Mesothelial cell of epicardium (in vitro differentiated cells): ENCODE measurements at regions not wholly inside any gene's neighbourhood (a gene's known extent, or its start where the extent isn't known, plus 50 kb on each side); places are given as distances from the start of the nearest gene placed in this dataset.

Experiments
- DNase-seq, 2 experiments: peaks; one replicate each; pipeline ENCODE4 v3.0.0; 2021; ENCODE audit warnings: low spot score in 2 of 2; ENCODE audit not compliant: unreplicated experiment in 2 of 2
- H3K27ac Mint-ChIP-seq: 2 replicates; pipeline ENCODE4 v1.8.0; 2021; ENCODE audit warnings: mixed read lengths
- H3K27me3 Mint-ChIP-seq: 2 replicates; pipeline ENCODE4 v1.8.0; 2021; ENCODE audit warnings: low read depth, mixed read lengths
- H3K36me3 Mint-ChIP-seq: 2 replicates; pipeline ENCODE4 v1.8.0; 2021; ENCODE audit warnings: mixed read lengths
- H3K4me1 Mint-ChIP-seq: 2 replicates; pipeline ENCODE4 v1.8.0; 2021; ENCODE audit warnings: mixed read lengths
- H3K4me3 Mint-ChIP-seq: 2 replicates; pipeline ENCODE4 v1.8.0; 2021; ENCODE audit warnings: mild to moderate bottlenecking, moderate library complexity, mixed read lengths
- H3K9me3 Mint-ChIP-seq: 2 replicates; pipeline ENCODE4 v1.8.0; 2021; ENCODE audit warnings: mixed read lengths
- CTCF ChIP-seq: fragments of 200-600 bp; sonication (generic); IDR thresholded peaks from one replicate; pipeline ENCODE4 v1.5.0; 2021; ENCODE audit warnings: antibody characterized with exemption; ENCODE audit not compliant: unreplicated experiment

GRCh38 chr12:107379852-107380567, 286.7 kb upstream of the CRY1 start:
- H3K36me3 Mint-ChIP-seq = no peaks in the 10 kb centered on the region
- no peak overlapping the region for H3K27ac Mint-ChIP-seq
- TF ChIP-seq CTCF = no peak
- no peaks in the 10 kb centered on the region for H3K9me3 Mint-ChIP-seq
- peaks cover 10% of the 10 kb centered on the region for H3K27me3 Mint-ChIP-seq
- DNase-seq = no peak
- H3K4me3 Mint-ChIP-seq = no peak overlapping the region
- peaks cover 13% of the 10 kb centered on the region for H3K4me1 Mint-ChIP-seq

GRCh38 chr12:107384645-107385044, 291.3 kb upstream of the CRY1 start:
- Mint-ChIP-seq H3K36me3 (no peaks in the 10 kb centered on the region), H3K9me3 (peaks cover 6% of the 10 kb centered on the region), H3K4me3 (no peak overlapping the region), H3K4me1 (peaks cover 18% of the 10 kb centered on the region), H3K27me3 (peaks cover 12% of the 10 kb centered on the region), H3K27ac (no peak overlapping the region)
- TF ChIP-seq CTCF = no peak
- no peak for DNase-seq

- Mint-ChIP-seq H3K27ac (no peak overlapping the region), H3K27me3 (peaks cover 16% of the 10 kb centered on the region), H3K4me3 (no peak overlapping the region), H3K36me3 (no peaks in the 10 kb centered on the region), H3K4me1 (peaks cover 9% of the 10 kb centered on the region), H3K9me3 (peaks cover 9% of the 10 kb centered on the region)
- no peak for TF ChIP-seq CTCF
- no peak for DNase-seq
Measured at GRCh38 chr12:107385509-107385908, 292.2 kb upstream of the CRY1 start.

- H3K4me3 Mint-ChIP-seq = no peak overlapping the region
- H3K9me3 Mint-ChIP-seq = peaks cover 9% of the 10 kb centered on the region
- no peaks in the 10 kb centered on the region for H3K36me3 Mint-ChIP-seq
- no peak for DNase-seq
- H3K4me1 Mint-ChIP-seq = peaks cover 9% of the 10 kb centered on the region
- H3K27ac Mint-ChIP-seq = no peak overlapping the region
- peaks cover 16% of the 10 kb centered on the region for H3K27me3 Mint-ChIP-seq
- TF ChIP-seq CTCF = no peak
Measured at GRCh38 chr12:107386569-107386968, 293.2 kb upstream of the CRY1 start.

- no peak for DNase-seq
- H3K36me3 Mint-ChIP-seq = no peaks in the 10 kb centered on the region
- peaks cover 19% of the 10 kb centered on the region for H3K27me3 Mint-ChIP-seq
- peaks cover 9% of the 10 kb centered on the region for H3K9me3 Mint-ChIP-seq
- TF ChIP-seq CTCF = no peak
- H3K4me3 Mint-ChIP-seq = no peak overlapping the region
- H3K27ac Mint-ChIP-seq = no peak overlapping the region
- H3K4me1 Mint-ChIP-seq = peaks cover 12% of the 10 kb centered on the region
Measured at GRCh38 chr12:107388263-107388662, 294.9 kb upstream of the CRY1 start.
